GM13977 (cell line): ENCODE measurements at regions not wholly inside any gene's neighbourhood (a gene's known extent, or its start where the extent isn't known, plus 50 kb on each side); places are given as distances from the start of the nearest gene placed in this dataset.

Experiments used
- DNase-seq: peaks from one replicate; pipeline ENCODE4 v3.0.0; 2012; ENCODE audit warnings: low spot score
- in situ Hi-C: fragments of 300-500 bp; cut with MboI; formaldehyde crosslinking; loops from one replicate; pipeline ENCODE4 v1.12.0; 2022; ENCODE audit warnings: low sequenced_read_pairs, low pct_unique_long_range_greater_than_20kb, mixed read lengths, inconsistent platforms; ENCODE audit not compliant: unreplicated experiment
- TF ChIP-seq, protein P1 (sequence below): IDR thresholded peaks from 2 replicates; pipeline ENCODE4 v1.5.1; 2012; ENCODE audit warnings: mild to moderate bottlenecking, control low read depth; ENCODE audit not compliant: insufficient read depth; ENCODE audit errors: extremely low read depth, missing control alignments

DNA sequence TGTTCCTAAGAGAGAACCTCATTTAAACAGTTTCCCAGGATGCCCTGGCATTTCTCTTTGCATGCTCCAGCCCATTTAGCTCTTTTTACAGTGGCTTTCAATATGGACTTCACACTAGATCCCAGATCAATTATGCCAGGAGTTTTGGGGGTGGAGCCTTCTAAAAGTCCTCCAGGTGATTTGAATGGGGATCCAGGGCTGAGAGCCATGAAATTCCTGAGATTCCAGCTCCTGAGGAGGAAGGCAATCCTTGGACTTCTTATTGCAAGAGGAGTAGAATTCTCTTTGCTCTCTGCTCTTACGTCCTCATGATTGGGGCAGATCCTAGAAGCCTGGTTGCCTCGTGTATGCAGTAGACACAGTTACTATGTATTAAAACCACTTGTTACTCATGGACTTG lies 184.2 kb downstream of the DHX35 start:
- TF ChIP-seq, protein P1, sequence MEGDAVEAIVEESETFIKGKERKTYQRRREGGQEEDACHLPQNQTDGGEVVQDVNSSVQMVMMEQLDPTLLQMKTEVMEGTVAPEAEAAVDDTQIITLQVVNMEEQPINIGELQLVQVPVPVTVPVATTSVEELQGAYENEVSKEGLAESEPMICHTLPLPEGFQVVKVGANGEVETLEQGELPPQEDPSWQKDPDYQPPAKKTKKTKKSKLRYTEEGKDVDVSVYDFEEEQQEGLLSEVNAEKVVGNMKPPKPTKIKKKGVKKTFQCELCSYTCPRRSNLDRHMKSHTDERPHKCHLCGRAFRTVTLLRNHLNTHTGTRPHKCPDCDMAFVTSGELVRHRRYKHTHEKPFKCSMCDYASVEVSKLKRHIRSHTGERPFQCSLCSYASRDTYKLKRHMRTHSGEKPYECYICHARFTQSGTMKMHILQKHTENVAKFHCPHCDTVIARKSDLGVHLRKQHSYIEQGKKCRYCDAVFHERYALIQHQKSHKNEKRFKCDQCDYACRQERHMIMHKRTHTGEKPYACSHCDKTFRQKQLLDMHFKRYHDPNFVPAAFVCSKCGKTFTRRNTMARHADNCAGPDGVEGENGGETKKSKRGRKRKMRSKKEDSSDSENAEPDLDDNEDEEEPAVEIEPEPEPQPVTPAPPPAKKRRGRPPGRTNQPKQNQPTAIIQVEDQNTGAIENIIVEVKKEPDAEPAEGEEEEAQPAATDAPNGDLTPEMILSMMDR: no peak
- no peak for DNase-seq
- in situ Hi-C loops: no loop called here

DNA sequence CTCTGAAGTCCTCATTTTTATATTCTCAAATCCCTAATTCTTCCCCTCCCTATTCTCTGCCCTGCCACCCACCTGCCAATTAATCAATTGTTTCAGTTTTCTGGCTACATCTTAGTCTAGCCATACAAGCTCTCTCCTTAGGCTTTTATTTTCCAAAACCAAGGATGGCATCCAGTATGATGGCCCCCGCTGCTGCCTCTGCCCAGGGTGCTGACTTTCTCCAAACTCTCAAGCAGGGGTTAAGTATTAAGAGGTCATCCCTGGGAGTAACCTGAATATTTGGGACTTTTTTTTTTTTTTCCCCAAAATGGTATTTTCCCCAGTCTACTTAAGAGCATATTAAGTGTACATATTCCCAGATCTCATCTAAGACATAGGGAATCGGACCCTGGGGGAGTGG lies 183.8 kb downstream of the DHX35 start:
- no peak for DNase-seq
- TF ChIP-seq, protein P1: no peak
- in situ Hi-C loops: no loop called here

GRCh38 chr20:39144757-39145156 lies 182.6 kb downstream of the DHX35 start:
- TF ChIP-seq, protein P1: no peak
- DNase-seq: no peak
- in situ Hi-C loops: no loop called here

GRCh38 chr20:39142407-39143096 lies 180.4 kb downstream of the DHX35 start:
- TF ChIP-seq, protein P1: no peak
- in situ Hi-C loops: no loop called here

GRCh38 chr20:39137299-39137698 lies 175.2 kb downstream of the DHX35 start:
- TF ChIP-seq, protein P1: no peak
- no peak for DNase-seq
- in situ Hi-C loops: no loop called here

More at GRCh38 chr20:39142407-39143096, 180.4 kb downstream of the DHX35 start:
- no peak for DNase-seq

GRCh38 chr20:39136798-39137197 lies 174.7 kb downstream of the DHX35 start:
- no peak for DNase-seq
- in situ Hi-C loops: no loop called here
- TF ChIP-seq, protein P1: no peak
